ENCODE measurements at regions not wholly inside any gene's neighbourhood (a gene's known extent, or its start where the extent isn't known, plus 50 kb on each side); places are given as distances from the start of the nearest gene placed in this dataset.

- DNase-seq (ENCODE audit: low read depth) = no peak
- TF ChIP-seq CTCF (conservative IDR thresholded peaks at IDR 0.05; ENCODE audit: low read depth, low read length) = no peak
- H3K4me3 ChIP-seq (ENCODE audit: low read depth, low read length) = no peak overlapping the region
Observed at GRCh38 chr20:22489626-22490286, 94.6 kb downstream of the FOXA2 start.

DNA sequence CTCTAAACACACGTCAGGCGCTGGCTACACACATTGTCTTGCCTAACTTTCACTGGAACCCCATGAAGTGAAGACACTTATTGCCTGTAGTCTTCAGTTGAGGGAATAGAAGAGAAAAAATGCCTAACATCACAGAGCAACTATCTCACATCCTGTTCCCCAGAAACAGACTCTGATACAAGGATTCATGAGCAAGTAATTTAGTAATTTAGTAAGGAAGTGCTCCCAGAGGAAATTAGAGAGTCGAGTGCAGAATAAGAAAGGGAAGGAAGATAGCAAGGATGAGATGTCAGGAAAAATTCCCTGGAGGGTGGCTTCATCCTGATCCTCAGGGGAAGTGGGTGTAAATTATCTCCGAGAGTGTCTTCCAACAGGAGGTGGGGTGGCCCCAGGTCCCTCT is 104.0 kb downstream of the FOXA2 start:
- DNase-seq (ENCODE audit: low read depth) = no peak
- no peak overlapping the region for H3K4me3 ChIP-seq (ENCODE audit: low read depth, low read length)
- no peak for TF ChIP-seq CTCF (conservative IDR thresholded peaks at IDR 0.05; ENCODE audit: low read depth, low read length)

- no peak for TF ChIP-seq CTCF (conservative IDR thresholded peaks at IDR 0.05; ENCODE audit: low read depth, low read length)
- H3K4me3 ChIP-seq (ENCODE audit: low read depth, low read length) = no peak overlapping the region
- no peak for DNase-seq (ENCODE audit: low read depth)
Observed at GRCh38 chr20:22475662-22476061, 108.7 kb downstream of the FOXA2 start.

- TF ChIP-seq CTCF (conservative IDR thresholded peaks at IDR 0.05; ENCODE audit: low read depth, low read length) = no peak
Observed at GRCh38 chr20:22474224-22474623, 110.1 kb downstream of the FOXA2 start.

DNA sequence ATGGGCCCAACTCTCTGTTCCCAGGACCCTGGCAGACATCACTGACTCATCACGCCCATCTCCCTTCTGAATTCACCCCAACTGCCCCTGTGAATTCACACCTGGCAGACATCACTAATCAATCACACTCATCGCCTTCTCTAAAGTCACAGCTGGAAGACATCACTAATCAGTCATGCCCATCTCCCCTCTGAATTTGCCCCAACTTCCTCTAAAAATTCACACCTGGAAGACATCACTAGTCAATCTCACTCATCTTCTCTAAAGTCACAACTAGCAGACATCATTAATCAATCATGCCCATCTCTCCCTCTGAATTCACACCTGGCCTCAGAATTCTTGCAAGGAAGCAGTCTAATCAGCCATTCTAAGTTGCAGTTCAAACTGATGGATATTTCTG is 111.1 kb downstream of the FOXA2 start:
- no peak for TF ChIP-seq CTCF (conservative IDR thresholded peaks at IDR 0.05; ENCODE audit: low read depth, low read length)
- no peak for DNase-seq (ENCODE audit: low read depth)
- H3K4me3 ChIP-seq (ENCODE audit: low read depth, low read length) = no peak overlapping the region

More at GRCh38 chr20:22474224-22474623, 110.1 kb downstream of the FOXA2 start:
- H3K4me3 ChIP-seq (ENCODE audit: low read depth, low read length) = no peak overlapping the region
- no peak for DNase-seq (ENCODE audit: low read depth)

DNA sequence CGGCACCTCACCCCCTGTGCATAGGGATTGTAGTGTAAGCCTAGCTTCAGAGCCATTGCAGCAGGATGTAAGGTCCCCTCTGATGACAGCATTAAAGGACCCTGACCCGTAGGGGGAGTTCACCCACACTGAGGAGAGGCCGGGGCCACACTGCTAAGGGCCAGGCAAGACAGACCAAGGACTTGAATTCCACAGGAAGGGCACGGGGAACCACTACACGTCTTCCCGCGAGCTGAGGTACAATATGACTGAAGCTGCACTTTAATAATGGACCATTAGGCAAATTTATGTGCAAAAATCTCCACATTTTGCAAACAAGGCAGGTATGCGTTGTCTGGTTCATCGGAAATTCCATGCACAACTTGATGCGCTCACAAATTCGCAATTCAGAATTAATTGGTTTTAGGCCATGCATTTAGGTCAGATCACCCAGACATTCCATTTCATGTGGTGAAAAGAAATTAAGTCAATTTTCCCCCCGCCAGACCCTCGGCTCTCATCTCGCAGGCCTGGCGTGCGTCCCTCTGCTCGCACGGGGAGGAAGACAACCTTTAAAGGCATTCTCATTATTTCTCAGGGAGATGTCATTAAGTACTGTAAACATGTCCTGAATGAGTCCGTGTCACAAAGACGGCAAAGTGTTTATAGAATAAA is 111.8 kb downstream of the FOXA2 start:
- no peak for DNase-seq (ENCODE audit: low read depth)
- TF ChIP-seq CTCF (conservative IDR thresholded peaks at IDR 0.05; ENCODE audit: low read depth, low read length) = no peak

More for the DNA sequence above, 111.8 kb downstream of the FOXA2 start:
- no peak overlapping the region for H3K4me3 ChIP-seq (ENCODE audit: low read depth, low read length)
